ENCODE measurements at regions not wholly inside any gene's neighbourhood (a gene's known extent, or its start where the extent isn't known, plus 50 kb on each side); places are given as distances from the start of the nearest gene placed in this dataset.

DNA sequence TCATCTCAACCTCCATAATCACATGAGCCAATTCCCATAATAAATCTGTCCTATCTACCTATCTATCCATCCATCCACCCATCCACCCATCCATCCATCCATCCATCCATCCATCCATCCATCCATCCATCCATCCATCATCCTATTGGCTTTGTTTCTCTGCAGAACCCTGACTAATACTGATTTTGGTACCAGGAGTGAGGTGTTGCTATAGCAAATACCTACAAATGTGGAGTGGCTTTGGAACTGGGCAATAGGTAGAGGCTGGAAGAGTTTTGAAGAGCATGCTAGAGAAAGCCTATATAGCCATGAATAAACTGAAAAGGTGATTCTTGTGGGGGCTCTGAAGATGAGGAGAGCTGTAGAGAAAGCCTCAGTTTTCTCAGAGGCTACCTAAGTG, 88.7 kb upstream of the ANKRD28 start:
- no peak overlapping the region for H3K4me3 ChIP-seq (ENCODE audit: control insufficient read depth, low read depth, low read length)
- no peak for TF ChIP-seq CTCF (IDR thresholded peaks at IDR 0.05; ENCODE audit: control insufficient read depth, insufficient read depth, low read depth, low read length, missing control alignments)
- DNase-seq (ENCODE audit: low read depth): no peak

GRCh38 chr3:15887261-15887660, 89.5 kb upstream of the ANKRD28 start:
- no peak overlapping the region for H3K4me3 ChIP-seq (ENCODE audit: control insufficient read depth, low read depth, low read length)
- no peak for TF ChIP-seq CTCF (IDR thresholded peaks at IDR 0.05; ENCODE audit: control insufficient read depth, insufficient read depth, low read depth, low read length, missing control alignments)
- DNase-seq (ENCODE audit: low read depth): no peak

- no peak for TF ChIP-seq CTCF (IDR thresholded peaks at IDR 0.05; ENCODE audit: control insufficient read depth, insufficient read depth, low read depth, low read length, missing control alignments)
- no peak for DNase-seq (ENCODE audit: low read depth)
- H3K4me3 ChIP-seq (ENCODE audit: control insufficient read depth, low read depth, low read length): no peak overlapping the region
Measured at GRCh38 chr3:15889936-15890335, 92.2 kb upstream of the ANKRD28 start.

- no peak overlapping the region for H3K4me3 ChIP-seq (ENCODE audit: control insufficient read depth, low read depth, low read length)
- TF ChIP-seq CTCF (IDR thresholded peaks at IDR 0.05; ENCODE audit: control insufficient read depth, insufficient read depth, low read depth, low read length, missing control alignments): no peak
- no peak for DNase-seq (ENCODE audit: low read depth)
Measured at GRCh38 chr3:15892311-15893227, 94.8 kb upstream of the ANKRD28 start.

GRCh38 chr3:15894382-15894781, 96.6 kb upstream of the ANKRD28 start:
- no peak for DNase-seq (ENCODE audit: low read depth)
- no peak overlapping the region for H3K4me3 ChIP-seq (ENCODE audit: control insufficient read depth, low read depth, low read length)
- TF ChIP-seq CTCF (IDR thresholded peaks at IDR 0.05; ENCODE audit: control insufficient read depth, insufficient read depth, low read depth, low read length, missing control alignments): no peak

GRCh38 chr3:15896500-15896899, 98.7 kb upstream of the ANKRD28 start:
- H3K4me3 ChIP-seq (ENCODE audit: control insufficient read depth, low read depth, low read length): no peak overlapping the region
- TF ChIP-seq CTCF (IDR thresholded peaks at IDR 0.05; ENCODE audit: control insufficient read depth, insufficient read depth, low read depth, low read length, missing control alignments): no peak
- no peak for DNase-seq (ENCODE audit: low read depth)

Data from AG09309 (cell line).